PC-9 (cell line): ENCODE measurements at regions not wholly inside any gene's neighbourhood (a gene's known extent, or its start where the extent isn't known, plus 50 kb on each side); places are given as distances from the start of the nearest gene placed in this dataset.

Source experiments
- BruUV-seq: library from RNA; stranded (reverse); fragments of 400-500 nt; replicated peaks from 2 replicates; lab custom pipeline; 2021; lab: Mats Ljungman, UMichigan
- CTCF ChIA-PET: fragments of 300-600 bp; sonication (Branson Sonifier 250); formaldehyde crosslinking; loops from one replicate; lab custom pipeline; 2022; ENCODE audit warnings: antibody characterized with exemption; lab: Charles Lee
- POLR2A ChIA-PET: fragments of 300-600 bp; sonication (Branson Sonifier 250); formaldehyde crosslinking; loops from one replicate; lab custom pipeline; 2022; ENCODE audit warnings: antibody characterized with exemption; ENCODE audit not compliant: unreplicated experiment; lab: Charles Lee
- DNase-seq, 2 experiments: peaks; one replicate each; pipeline versions ENCODE4 v3.0.0 to v3.0.0-alpha.2; 2015 to 2022; ENCODE audit warnings: mixed read lengths in 1 of 2
- H2AFZ ChIP-seq: fragments of 200-600 bp; sonication (generic); 2 replicates; pipeline ENCODE4 v1.8.1; 2017; ENCODE audit warnings: antibody characterized with exemption
- H3F3A ChIP-seq: fragments of 200-600 bp; sonication (generic); 2 replicates; pipeline ENCODE4 v1.8.1; 2017; ENCODE audit warnings: antibody characterized with exemption, mild to moderate bottlenecking, low read depth; ENCODE audit not compliant: insufficient read depth
- H3K27ac ChIP-seq: fragments of 200-600 bp; sonication (generic); 2 replicates; pipeline ENCODE4 v1.6.1; 2016; ENCODE audit warnings: mixed run types
- H3K27me3 ChIP-seq: fragments of 200-600 bp; sonication (generic); 2 replicates; pipeline ENCODE4 v1.6.1; 2016; ENCODE audit warnings: low read depth, mixed run types; ENCODE audit not compliant: insufficient read depth
- H3K36me3 ChIP-seq: fragments of 200-600 bp; sonication (generic); 2 replicates; pipeline ENCODE4 v1.6.1; 2016; ENCODE audit warnings: low read depth, mixed run types
- H3K4me1 ChIP-seq: fragments of 200-600 bp; sonication (generic); replicated peaks from 2 replicates; pipeline ENCODE4 v1.6.1; 2016; ENCODE audit warnings: mixed run types; ENCODE audit not compliant: insufficient read depth
- H3K4me2 ChIP-seq: fragments of 200-600 bp; sonication (generic); 2 replicates; pipeline ENCODE4 v1.6.1; 2017; ENCODE audit warnings: mixed run types
- H3K4me3 ChIP-seq: fragments of 200-600 bp; sonication (generic); 2 replicates; pipeline ENCODE4 v1.6.1; 2016; ENCODE audit warnings: mixed run types
- H3K79me2 ChIP-seq: fragments of 200-600 bp; sonication (generic); 2 replicates; pipeline ENCODE4 v1.6.1; 2017; ENCODE audit warnings: low read depth, mixed run types
- H3K9me2 ChIP-seq: fragments of 200-600 bp; sonication (generic); 2 replicates; pipeline ENCODE4 v1.8.1; 2017; ENCODE audit warnings: mild to moderate bottlenecking; ENCODE audit not compliant: insufficient read depth
- H3K9me3 ChIP-seq: fragments of 200-600 bp; sonication (generic); 2 replicates; pipeline ENCODE4 v1.8.1; 2016; ENCODE audit warnings: low read depth; ENCODE audit not compliant: insufficient read depth
- H4K20me1 ChIP-seq: fragments of 200-600 bp; sonication (generic); 2 replicates; pipeline ENCODE4 v1.8.1; 2017; ENCODE audit not compliant: insufficient read depth
- CTCF ChIP-seq: fragments of 200-600 bp; sonication (generic); conservative IDR thresholded peaks from 2 replicates; pipeline ENCODE4 v1.6.1; 2017; ENCODE audit warnings: mixed run types, antibody characterized with exemption, mild to moderate bottlenecking, moderate library complexity
- EZH2 ChIP-seq: fragments of 200-600 bp; sonication (generic); IDR thresholded peaks from 2 replicates; pipeline ENCODE4 v1.8.0; 2017; ENCODE audit warnings: antibody characterized with exemption, low read depth
- intact Hi-C: fragments of 100-400 bp; cut with micrococcal nuclease; formaldehyde crosslinking; loops from one replicate; pipeline ENCODE4 v1.10.0; 2022; ENCODE audit not compliant: unreplicated experiment

DNA sequence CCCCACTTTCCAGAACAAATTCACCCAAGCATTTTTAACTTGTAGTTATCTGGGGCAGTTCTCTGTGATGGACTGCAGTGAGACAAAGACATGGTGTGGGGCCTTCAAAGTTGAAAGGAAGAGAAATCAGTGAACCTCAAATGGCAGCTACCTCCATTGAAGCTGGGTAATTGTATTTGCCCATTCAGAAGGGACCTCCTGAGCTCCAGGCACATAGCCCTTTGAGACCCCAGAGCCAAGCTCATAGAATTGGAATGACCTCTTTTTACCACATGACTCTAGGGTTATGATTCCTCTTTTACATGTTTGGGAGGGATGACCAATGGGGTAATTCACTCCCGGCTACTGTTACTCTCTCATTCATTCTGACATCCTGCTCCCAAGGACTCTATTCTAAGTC lies 368.4 kb upstream of the ITGA1 start:
- no TSS peak for BruUV-seq
- no peaks in the 10 kb centered on the region for H3K4me1 ChIP-seq
- no peaks in the 10 kb centered on the region for H3K36me3 ChIP-seq
- H3F3A ChIP-seq = no peaks in the 10 kb centered on the region
- CTCF ChIA-PET = no interaction called here
- H2AFZ ChIP-seq = no peak overlapping the region
- H3K27me3 ChIP-seq = no peaks in the 10 kb centered on the region
- TF ChIP-seq EZH2 = no peak
- TF ChIP-seq CTCF = no peak
- H3K79me2 ChIP-seq = no peaks in the 10 kb centered on the region
- no peak overlapping the region for H3K27ac ChIP-seq
- H4K20me1 ChIP-seq = no peaks in the 10 kb centered on the region
- POLR2A ChIA-PET = interaction anchor here (0.7 kb wide), 1 partner anchor 74 kb away, joined by 5 read pairs; no protein-coding TSS in a partner anchor
- no peak overlapping the region for H3K4me3 ChIP-seq
- no peak for DNase-seq
- no peaks in the 10 kb centered on the region for H3K9me3 ChIP-seq
- no peak overlapping the region for H3K4me2 ChIP-seq
- no peaks in the 10 kb centered on the region for H3K9me2 ChIP-seq
- intact Hi-C loops = no loop called here

GRCh38 chr5:52427615-52428014 lies 360.1 kb upstream of the ITGA1 start:
- Histone ChIP-seq H3K27ac (no peak overlapping the region), H3K9me3 (no peaks in the 10 kb centered on the region), H3K9me2 (no peaks in the 10 kb centered on the region), H3K36me3 (no peaks in the 10 kb centered on the region), H3K4me1 (no peaks in the 10 kb centered on the region), H3K79me2 (no peaks in the 10 kb centered on the region), H2AFZ (no peak overlapping the region), H3K4me3 (no peak overlapping the region), H3K27me3 (no peaks in the 10 kb centered on the region), H4K20me1 (no peaks in the 10 kb centered on the region), H3F3A (no peaks in the 10 kb centered on the region), H3K4me2 (no peak overlapping the region)
- BruUV-seq = no TSS peak
- ChIA-PET POLR2A (no interaction called here), CTCF (no interaction called here)
- intact Hi-C loops = no loop called here
- TF ChIP-seq EZH2 (no peak), CTCF (no peak)
- no peak for DNase-seq

- Histone ChIP-seq H3K4me2 (no peak overlapping the region), H3K9me2 (no peaks in the 10 kb centered on the region), H4K20me1 (no peaks in the 10 kb centered on the region), H3K4me1 (no peaks in the 10 kb centered on the region), H2AFZ (no peak overlapping the region), H3K27ac (no peak overlapping the region), H3F3A (no peaks in the 10 kb centered on the region), H3K27me3 (no peaks in the 10 kb centered on the region), H3K79me2 (no peaks in the 10 kb centered on the region), H3K36me3 (no peaks in the 10 kb centered on the region), H3K9me3 (no peaks in the 10 kb centered on the region), H3K4me3 (no peak overlapping the region)
- no peak for DNase-seq
- CTCF ChIA-PET = no interaction called here
- POLR2A ChIA-PET = no interaction called here
- TF ChIP-seq CTCF = no peak
- TF ChIP-seq EZH2 = no peak
- intact Hi-C loops = no loop called here
- no TSS peak for BruUV-seq
These were observed 358.7 kb upstream of the ITGA1 start for GRCh38 chr5:52428977-52429489.
